ENCODE measurements at regions not wholly inside any gene's neighbourhood (a gene's known extent, or its start where the extent isn't known, plus 50 kb on each side); places are given as distances from the start of the nearest gene placed in this dataset.

- Histone ChIP-seq H3K4me2 (ENCODE audit: low read length) (no peak overlapping the region), H3F3A (ENCODE audit: control insufficient read depth, insufficient read depth) (no peaks in the 10 kb centered on the region), H3K79me2 (ENCODE audit: control insufficient read depth, low read length) (no peaks in the 10 kb centered on the region), H3K4me3 (ENCODE audit: low read length) (no peak overlapping the region), H3K27ac (ENCODE audit: low read depth, low read length) (no peak overlapping the region), H3K27me3 (ENCODE audit: control insufficient read depth, low read length) (no peaks in the 10 kb centered on the region), H4K20me1 (ENCODE audit: control insufficient read depth, insufficient read depth, low read depth, low read length) (no peaks in the 10 kb centered on the region), H3K9me2 (replicated peaks; ENCODE audit: control insufficient read depth, low read length) (no peaks in the 10 kb centered on the region), H3K4me1 (ENCODE audit: control insufficient read depth, low read length) (no peaks in the 10 kb centered on the region), H3K9me3 (ENCODE audit: control insufficient read depth, insufficient read depth, low read length) (no peaks in the 10 kb centered on the region), H3K36me3 (ENCODE audit: control insufficient read depth, low read length) (no peaks in the 10 kb centered on the region)
- TF ChIP-seq, protein P1, sequence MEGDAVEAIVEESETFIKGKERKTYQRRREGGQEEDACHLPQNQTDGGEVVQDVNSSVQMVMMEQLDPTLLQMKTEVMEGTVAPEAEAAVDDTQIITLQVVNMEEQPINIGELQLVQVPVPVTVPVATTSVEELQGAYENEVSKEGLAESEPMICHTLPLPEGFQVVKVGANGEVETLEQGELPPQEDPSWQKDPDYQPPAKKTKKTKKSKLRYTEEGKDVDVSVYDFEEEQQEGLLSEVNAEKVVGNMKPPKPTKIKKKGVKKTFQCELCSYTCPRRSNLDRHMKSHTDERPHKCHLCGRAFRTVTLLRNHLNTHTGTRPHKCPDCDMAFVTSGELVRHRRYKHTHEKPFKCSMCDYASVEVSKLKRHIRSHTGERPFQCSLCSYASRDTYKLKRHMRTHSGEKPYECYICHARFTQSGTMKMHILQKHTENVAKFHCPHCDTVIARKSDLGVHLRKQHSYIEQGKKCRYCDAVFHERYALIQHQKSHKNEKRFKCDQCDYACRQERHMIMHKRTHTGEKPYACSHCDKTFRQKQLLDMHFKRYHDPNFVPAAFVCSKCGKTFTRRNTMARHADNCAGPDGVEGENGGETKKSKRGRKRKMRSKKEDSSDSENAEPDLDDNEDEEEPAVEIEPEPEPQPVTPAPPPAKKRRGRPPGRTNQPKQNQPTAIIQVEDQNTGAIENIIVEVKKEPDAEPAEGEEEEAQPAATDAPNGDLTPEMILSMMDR (IDR thresholded peaks at IDR 0.05; ENCODE audit: low read depth, low read length, poor library complexity, severe bottlenecking) = no peak
- no peak for TF ChIP-seq EZH2phosphoT487 (IDR thresholded peaks at IDR 0.05; ENCODE audit: borderline replicate concordance, low read length)
These were observed 354.1 kb downstream of the EIPR1 start for GRCh38 chr2:3023531-3023930.

DNA sequence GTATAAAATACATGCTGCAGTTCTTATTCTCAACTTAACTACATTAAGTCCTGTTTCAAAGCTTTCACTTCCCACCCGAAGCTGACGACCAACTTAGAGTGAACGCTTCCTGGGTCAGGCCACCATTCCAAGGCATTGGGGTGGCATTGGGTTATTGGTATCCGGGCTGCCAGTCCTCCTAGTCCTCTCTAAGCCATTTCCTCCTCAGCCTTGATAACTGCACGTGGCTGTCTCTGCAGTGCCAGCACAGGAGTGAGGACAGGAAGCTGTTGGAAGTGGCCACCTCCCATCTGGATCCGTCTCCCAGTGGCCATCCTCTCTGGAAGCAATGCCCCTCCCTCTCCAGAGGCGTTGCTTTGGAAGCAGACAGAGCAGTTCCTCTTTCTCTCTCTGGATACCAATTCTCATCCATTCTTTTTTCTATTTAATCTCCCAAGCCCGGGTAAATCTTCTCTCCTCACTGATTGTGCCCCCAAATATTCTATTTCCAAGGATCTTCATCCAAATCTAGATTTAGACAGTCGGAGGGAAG, 354.7 kb downstream of the EIPR1 start:
- Histone ChIP-seq H3F3A (ENCODE audit: control insufficient read depth, insufficient read depth) (no peaks in the 10 kb centered on the region), H3K27me3 (ENCODE audit: control insufficient read depth, low read length) (no peaks in the 10 kb centered on the region), H3K9me2 (replicated peaks; ENCODE audit: control insufficient read depth, low read length) (no peaks in the 10 kb centered on the region), H3K79me2 (ENCODE audit: control insufficient read depth, low read length) (no peaks in the 10 kb centered on the region), H4K20me1 (ENCODE audit: control insufficient read depth, insufficient read depth, low read depth, low read length) (no peaks in the 10 kb centered on the region), H3K9me3 (ENCODE audit: control insufficient read depth, insufficient read depth, low read length) (no peaks in the 10 kb centered on the region), H3K4me1 (ENCODE audit: control insufficient read depth, low read length) (no peaks in the 10 kb centered on the region), H3K36me3 (ENCODE audit: control insufficient read depth, low read length) (no peaks in the 10 kb centered on the region), H3K4me3 (ENCODE audit: low read length) (no peak overlapping the region), H3K4me2 (ENCODE audit: low read length) (no peak overlapping the region), H3K27ac (ENCODE audit: low read depth, low read length) (no peak overlapping the region)
- TF ChIP-seq EZH2phosphoT487 (IDR thresholded peaks at IDR 0.05; ENCODE audit: borderline replicate concordance, low read length) = no peak

DNA sequence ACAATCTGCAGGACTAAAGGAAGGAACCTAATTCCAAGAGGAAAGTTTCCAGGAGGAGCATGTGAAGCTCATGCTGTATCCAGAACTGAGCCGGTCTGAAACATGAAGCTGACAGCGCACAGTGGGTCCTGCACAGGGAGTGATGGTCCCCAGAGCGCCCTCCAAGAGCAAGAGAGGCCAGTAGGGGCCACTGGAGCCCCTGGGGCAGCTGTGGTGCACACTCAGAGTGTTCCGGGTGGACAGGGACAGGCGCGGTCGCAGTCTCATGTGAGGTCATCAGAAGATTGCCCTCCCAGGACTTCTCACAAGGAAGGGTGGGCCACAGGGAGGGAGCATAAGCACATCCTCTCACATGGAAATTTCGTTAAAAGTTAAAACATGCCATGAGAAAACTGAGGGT, 355.9 kb downstream of the EIPR1 start:
- no peak overlapping the region for H3K4me3 ChIP-seq (ENCODE audit: low read length)
- H3F3A ChIP-seq (ENCODE audit: control insufficient read depth, insufficient read depth) = no peaks in the 10 kb centered on the region
- TF ChIP-seq, protein P1 (IDR thresholded peaks at IDR 0.05; ENCODE audit: low read depth, low read length, poor library complexity, severe bottlenecking) = no peak
- TF ChIP-seq EZH2phosphoT487 (IDR thresholded peaks at IDR 0.05; ENCODE audit: borderline replicate concordance, low read length) = no peak
- no peak overlapping the region for H3K4me2 ChIP-seq (ENCODE audit: low read length)
- H3K79me2 ChIP-seq (ENCODE audit: control insufficient read depth, low read length) = no peaks in the 10 kb centered on the region
- no peaks in the 10 kb centered on the region for H4K20me1 ChIP-seq (ENCODE audit: control insufficient read depth, insufficient read depth, low read depth, low read length)
- H3K27me3 ChIP-seq (ENCODE audit: control insufficient read depth, low read length) = no peaks in the 10 kb centered on the region
- H3K4me1 ChIP-seq (ENCODE audit: control insufficient read depth, low read length) = no peaks in the 10 kb centered on the region
- no peaks in the 10 kb centered on the region for H3K36me3 ChIP-seq (ENCODE audit: control insufficient read depth, low read length)
- H3K27ac ChIP-seq (ENCODE audit: low read depth, low read length) = no peak overlapping the region
- no peaks in the 10 kb centered on the region for H3K9me2 ChIP-seq (replicated peaks; ENCODE audit: control insufficient read depth, low read length)
- no peaks in the 10 kb centered on the region for H3K9me3 ChIP-seq (ENCODE audit: control insufficient read depth, insufficient read depth, low read length)

- Histone ChIP-seq H3K9me2 (replicated peaks; ENCODE audit: control insufficient read depth, low read length) (no peaks in the 10 kb centered on the region), H3K9me3 (ENCODE audit: control insufficient read depth, insufficient read depth, low read length) (no peaks in the 10 kb centered on the region), H3K79me2 (ENCODE audit: control insufficient read depth, low read length) (no peaks in the 10 kb centered on the region), H3K27ac (ENCODE audit: low read depth, low read length) (no peak overlapping the region), H3K27me3 (ENCODE audit: control insufficient read depth, low read length) (no peaks in the 10 kb centered on the region), H3K36me3 (ENCODE audit: control insufficient read depth, low read length) (no peaks in the 10 kb centered on the region), H3F3A (ENCODE audit: control insufficient read depth, insufficient read depth) (no peaks in the 10 kb centered on the region), H3K4me3 (ENCODE audit: low read length) (no peak overlapping the region), H3K4me1 (ENCODE audit: control insufficient read depth, low read length) (no peaks in the 10 kb centered on the region), H3K4me2 (ENCODE audit: low read length) (no peak overlapping the region), H4K20me1 (ENCODE audit: control insufficient read depth, insufficient read depth, low read depth, low read length) (no peaks in the 10 kb centered on the region)
- TF ChIP-seq, protein P1 (IDR thresholded peaks at IDR 0.05; ENCODE audit: low read depth, low read length, poor library complexity, severe bottlenecking) = no peak
- TF ChIP-seq EZH2phosphoT487 (IDR thresholded peaks at IDR 0.05; ENCODE audit: borderline replicate concordance, low read length) = no peak
These were observed 367.6 kb downstream of the EIPR1 start for GRCh38 chr2:3010001-3010400.

All from DOHH2 (cell line).